ENCODE measurements at regions not wholly inside any gene's neighbourhood (a gene's known extent, or its start where the extent isn't known, plus 50 kb on each side); places are given as distances from the start of the nearest gene placed in this dataset.

DNA sequence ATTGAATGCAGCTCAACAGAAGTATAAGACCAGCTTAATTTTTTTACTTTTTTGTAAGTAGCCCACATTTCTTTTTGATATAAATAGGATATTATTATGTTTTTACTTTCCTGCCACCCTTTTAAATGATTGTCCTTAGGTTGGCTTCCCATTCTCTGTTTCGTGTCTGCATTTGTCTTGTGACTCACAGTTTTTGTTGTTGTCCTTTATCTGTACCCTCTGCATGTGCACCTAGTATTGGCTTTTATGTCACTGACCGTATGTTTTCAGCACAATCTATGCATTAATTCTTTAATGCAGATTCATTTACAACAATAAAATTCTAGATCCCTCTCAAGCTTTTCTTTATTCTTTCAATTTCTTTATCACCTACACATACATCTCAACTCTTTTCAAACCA, 474.2 kb upstream of the FANCL start:
- H3K9me3 ChIP-seq, result no peaks in the 10 kb centered on the region
- no peaks in the 10 kb centered on the region for H3K4me1 ChIP-seq
- DNase-seq (ENCODE audit: low read depth in 1 of 2, low spot score in 1 of 2), result no peak
- no peak for FAIRE-seq
- POLR2A ChIA-PET, result no interaction called here
- TF ChIP-seq CHD2 (IDR thresholded peaks at IDR 0.05; ENCODE audit: low read length, partially characterized antibody) (no peak), ZC3H11A (IDR thresholded peaks at IDR 0.05) (no peak), ZNF302 (CRISPR knock-in tag; IDR thresholded peaks at IDR 0.05) (no peak), MAZ (IDR thresholded peaks at IDR 0.05; ENCODE audit: borderline replicate concordance, low read depth, low read length) (no peak), EHMT2 (IDR thresholded peaks at IDR 0.05; ENCODE audit: low read depth) (no peak), FOSL2 (IDR thresholded peaks at IDR 0.05) (no peak), FOSL2 (CRISPR knock-in tag; IDR thresholded peaks at IDR 0.05) (no peak)
- no peak overlapping the region for H3K4me2 ChIP-seq
- CTCF ChIA-PET, result no interaction called here
- no peak overlapping the region for H3K4me3 ChIP-seq
- WGBS (ENCODE audit: missing lambda C conversion rate), result 11% methylated on average over 2 of the region's 2 CpGs
- no peak overlapping the region for H3K27ac ChIP-seq
- no peak for ATAC-seq

- 40% methylated on average over 7 of the region's 7 CpGs for WGBS (ENCODE audit: missing lambda C conversion rate)
- ChIA-PET POLR2A (no interaction called here), CTCF (no interaction called here)
- Histone ChIP-seq H3K4me2 (no peak overlapping the region), H3K4me3 (no peak overlapping the region), H3K27ac (no peak overlapping the region), H3K9me3 (no peaks in the 10 kb centered on the region), H3K4me1 (no peaks in the 10 kb centered on the region)
- DNase-seq (ENCODE audit: low read depth in 1 of 2, low spot score in 1 of 2), result no peak
- TF ChIP-seq TFCP2L1 (CRISPR knock-in tag; IDR thresholded peaks at IDR 0.05), result no peak
- TF ChIP-seq, protein P1, sequence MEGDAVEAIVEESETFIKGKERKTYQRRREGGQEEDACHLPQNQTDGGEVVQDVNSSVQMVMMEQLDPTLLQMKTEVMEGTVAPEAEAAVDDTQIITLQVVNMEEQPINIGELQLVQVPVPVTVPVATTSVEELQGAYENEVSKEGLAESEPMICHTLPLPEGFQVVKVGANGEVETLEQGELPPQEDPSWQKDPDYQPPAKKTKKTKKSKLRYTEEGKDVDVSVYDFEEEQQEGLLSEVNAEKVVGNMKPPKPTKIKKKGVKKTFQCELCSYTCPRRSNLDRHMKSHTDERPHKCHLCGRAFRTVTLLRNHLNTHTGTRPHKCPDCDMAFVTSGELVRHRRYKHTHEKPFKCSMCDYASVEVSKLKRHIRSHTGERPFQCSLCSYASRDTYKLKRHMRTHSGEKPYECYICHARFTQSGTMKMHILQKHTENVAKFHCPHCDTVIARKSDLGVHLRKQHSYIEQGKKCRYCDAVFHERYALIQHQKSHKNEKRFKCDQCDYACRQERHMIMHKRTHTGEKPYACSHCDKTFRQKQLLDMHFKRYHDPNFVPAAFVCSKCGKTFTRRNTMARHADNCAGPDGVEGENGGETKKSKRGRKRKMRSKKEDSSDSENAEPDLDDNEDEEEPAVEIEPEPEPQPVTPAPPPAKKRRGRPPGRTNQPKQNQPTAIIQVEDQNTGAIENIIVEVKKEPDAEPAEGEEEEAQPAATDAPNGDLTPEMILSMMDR (IDR thresholded peaks at IDR 0.05), result no peak
- TF ChIP-seq USF2 (IDR thresholded peaks at IDR 0.05), result no peak
- no peak for TF ChIP-seq SMC3 (IDR thresholded peaks at IDR 0.05)
- TF ChIP-seq ELK1 (IDR thresholded peaks at IDR 0.05; ENCODE audit: low read depth, low read length), result no peak
- no peak for TF ChIP-seq NR3C1 (IDR thresholded peaks at IDR 0.05)
- TF ChIP-seq JUNB (IDR thresholded peaks at IDR 0.05), result no peak
- no peak for TF ChIP-seq MAFK (IDR thresholded peaks at IDR 0.05; ENCODE audit: partially characterized antibody)
- TF ChIP-seq, protein P2, sequence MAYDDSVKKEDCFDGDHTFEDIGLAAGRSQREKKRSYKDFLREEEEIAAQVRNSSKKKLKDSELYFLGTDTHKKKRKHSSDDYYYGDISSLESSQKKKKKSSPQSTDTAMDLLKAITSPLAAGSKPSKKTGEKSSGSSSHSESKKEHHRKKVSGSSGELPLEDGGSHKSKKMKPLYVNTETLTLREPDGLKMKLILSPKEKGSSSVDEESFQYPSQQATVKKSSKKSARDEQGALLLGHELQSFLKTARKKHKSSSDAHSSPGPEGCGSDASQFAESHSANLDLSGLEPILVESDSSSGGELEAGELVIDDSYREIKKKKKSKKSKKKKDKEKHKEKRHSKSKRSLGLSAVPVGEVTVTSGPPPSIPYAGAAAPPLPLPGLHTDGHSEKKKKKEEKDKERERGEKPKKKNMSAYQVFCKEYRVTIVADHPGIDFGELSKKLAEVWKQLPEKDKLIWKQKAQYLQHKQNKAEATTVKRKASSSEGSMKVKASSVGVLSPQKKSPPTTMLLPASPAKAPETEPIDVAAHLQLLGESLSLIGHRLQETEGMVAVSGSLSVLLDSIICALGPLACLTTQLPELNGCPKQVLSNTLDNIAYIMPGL (CRISPR knock-in tag; IDR thresholded peaks at IDR 0.05; ENCODE audit: borderline replicate concordance), result no peak
- TF ChIP-seq TP53 (CRISPR knock-in tag; IDR thresholded peaks at IDR 0.05), result no peak
- TF ChIP-seq CHD4 (IDR thresholded peaks at IDR 0.05; ENCODE audit: borderline replicate concordance), result no peak
- TF ChIP-seq HDAC2 (IDR thresholded peaks at IDR 0.05), result no peak
- TF ChIP-seq HOXB5 (CRISPR knock-in tag; IDR thresholded peaks at IDR 0.05), result no peak
- ATAC-seq, result no peak
- FAIRE-seq, result peak; percentile 61
These were observed 473.1 kb upstream of the FANCL start for GRCh38 chr2:58714238-58714637.

GRCh38 chr2:58710795-58711279, 469.7 kb upstream of the FANCL start:
- no peak for FAIRE-seq
- DNase-seq (ENCODE audit: low read depth in 1 of 2, low spot score in 1 of 2), result no peak
- Histone ChIP-seq H3K27ac (no peak overlapping the region), H3K4me3 (no peak overlapping the region), H3K9me3 (no peaks in the 10 kb centered on the region), H3K4me2 (no peak overlapping the region), H3K4me1 (no peaks in the 10 kb centered on the region)
- WGBS (ENCODE audit: missing lambda C conversion rate), result 52% methylated on average over 8 of the region's 8 CpGs
- CTCF ChIA-PET, result interaction anchor here (1.3 kb wide), 1 partner anchor 9 kb away, joined by 3 read pairs; no protein-coding TSS in a partner anchor
- POLR2A ChIA-PET, result no interaction called here
- no peak for TF ChIP-seq HES2 (IDR thresholded peaks at IDR 0.05)
- ATAC-seq, result no peak

Data from A549 (cell line).